Kidney (tissue), 13 donors: ENCODE measurements at regions not wholly inside any gene's neighbourhood (a gene's known extent, or its start where the extent isn't known, plus 50 kb on each side); places are given as distances from the start of the nearest gene placed in this dataset.

Experiments used
- DNase-seq, 5 donors: peaks; one replicate each; pipeline ENCODE4 v3.0.0-alpha.2; 2013 to 2020
- FAIRE-seq: peaks from 2 replicates; lab custom pipeline; 2012; peaks lifted over from hg19 to GRCh38; lab: Jason Lieb, UNC
- H3K27ac ChIP-seq, 2 donors: one replicate each; pipeline ENCODE4 v1.7.0; 2013; ENCODE audit warnings: low read depth in 2 of 2, low read length in 2 of 2, inconsistent platforms in 1 of 2
- H3K27me3 ChIP-seq: one replicate; pipeline ENCODE4 v1.7.1; 2013; ENCODE audit warnings: low read length, inconsistent platforms; ENCODE audit not compliant: control insufficient read depth, insufficient read depth
- H3K36me3 ChIP-seq, 3 donors: one replicate each; pipeline versions ENCODE4 v1.7.0 to v1.7.1; 2013; ENCODE audit warnings: low read length in 3 of 3, control low read depth in 1 of 3, inconsistent platforms in 1 of 3; ENCODE audit not compliant: insufficient read depth in 3 of 3, control insufficient read depth in 2 of 3
- H3K4me1 ChIP-seq, 3 donors: one replicate each; pipeline versions ENCODE4 v1.7.0 to v1.7.1; 2013; ENCODE audit warnings: low read length in 3 of 3, inconsistent platforms in 1 of 3, low read depth in 1 of 3; ENCODE audit not compliant: control insufficient read depth in 2 of 3, insufficient read depth in 2 of 3
- H3K4me3 ChIP-seq, 3 donors: one replicate each; pipeline versions ENCODE4 v1.7.0 to v1.8.1; 2013; ENCODE audit warnings: low read length in 3 of 3, control low read depth in 1 of 3, inconsistent platforms in 1 of 3
- H3K9ac ChIP-seq, 3 donors: one replicate each; pipeline versions ENCODE4 v1.7.0 to v1.7.1; 2013; ENCODE audit warnings: low read length in 3 of 3, control low read depth in 1 of 3, inconsistent platforms in 1 of 3
- H3K9me3 ChIP-seq, 3 donors: one replicate each; pipeline versions ENCODE4 v1.7.0 to v1.7.1; 2013; ENCODE audit warnings: low read length in 3 of 3, control low read depth in 1 of 3, inconsistent platforms in 1 of 3; ENCODE audit not compliant: control insufficient read depth in 2 of 3, insufficient read depth in 1 of 3
- intact Hi-C: fragments of 100-400 bp; cut with DNase I; formaldehyde crosslinking; loops from one replicate; pipeline ENCODE4 v1.11.1; 2022
- TF ChIP-seq, protein P1 (sequence below): IDR thresholded peaks from 3 replicates; pipeline ENCODE4 v1.5.1; 2012; ENCODE audit warnings: mild to moderate bottlenecking, moderate library complexity, borderline replicate concordance; ENCODE audit not compliant: insufficient read depth; ENCODE audit errors: extremely low read depth
- donor health status: control.
- donor health status: control.
- donor health status: control.
- donor health status: control.
- donor health status: control.
- donor health status: DM: yes; HTN: yes; CAD: no.
- donor health status: Normal renal cell carcinoma (clear cell type).

DNA sequence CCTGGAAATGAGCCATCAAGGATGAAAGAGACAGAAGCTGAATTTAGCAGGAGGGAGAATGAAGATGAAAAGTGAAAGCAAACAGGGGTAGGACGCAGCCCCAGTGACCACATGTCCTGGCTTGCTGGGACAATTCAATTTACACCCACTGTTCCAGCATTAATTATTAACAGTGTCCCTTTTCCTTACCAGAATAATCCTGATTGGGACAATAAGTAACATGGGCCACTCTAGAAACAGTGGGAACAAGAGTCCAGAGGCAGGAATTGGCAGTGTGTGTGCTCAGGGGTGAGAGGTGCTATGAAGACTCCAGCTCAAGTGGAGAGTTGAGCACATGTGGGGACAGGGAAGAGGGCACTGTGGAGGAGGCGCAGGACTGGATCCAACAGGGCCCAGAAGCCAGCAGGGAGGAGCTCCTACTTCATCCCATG, 147.1 kb downstream of the C5orf15 start:
- H3K9ac ChIP-seq: peak overlapping the region in 1 of 3 donors; percentile 3
- no peaks in the 10 kb centered on the region for H3K27me3 ChIP-seq
- peak overlapping the region in 2 of 3 donors; percentile 1 to 19 for H3K4me3 ChIP-seq
- H3K9me3 ChIP-seq: no peaks in the 10 kb centered on the region
- peaks cover 0 to 63% (median 42%) of the 10 kb centered on the region in 3 donors for H3K4me1 ChIP-seq
- peak overlapping the region; percentile 72 to 88 for H3K27ac ChIP-seq
- DNase-seq: peak in 3 of 5 donors; percentile 58 to 76 (median 60)
- TF ChIP-seq, protein P1, sequence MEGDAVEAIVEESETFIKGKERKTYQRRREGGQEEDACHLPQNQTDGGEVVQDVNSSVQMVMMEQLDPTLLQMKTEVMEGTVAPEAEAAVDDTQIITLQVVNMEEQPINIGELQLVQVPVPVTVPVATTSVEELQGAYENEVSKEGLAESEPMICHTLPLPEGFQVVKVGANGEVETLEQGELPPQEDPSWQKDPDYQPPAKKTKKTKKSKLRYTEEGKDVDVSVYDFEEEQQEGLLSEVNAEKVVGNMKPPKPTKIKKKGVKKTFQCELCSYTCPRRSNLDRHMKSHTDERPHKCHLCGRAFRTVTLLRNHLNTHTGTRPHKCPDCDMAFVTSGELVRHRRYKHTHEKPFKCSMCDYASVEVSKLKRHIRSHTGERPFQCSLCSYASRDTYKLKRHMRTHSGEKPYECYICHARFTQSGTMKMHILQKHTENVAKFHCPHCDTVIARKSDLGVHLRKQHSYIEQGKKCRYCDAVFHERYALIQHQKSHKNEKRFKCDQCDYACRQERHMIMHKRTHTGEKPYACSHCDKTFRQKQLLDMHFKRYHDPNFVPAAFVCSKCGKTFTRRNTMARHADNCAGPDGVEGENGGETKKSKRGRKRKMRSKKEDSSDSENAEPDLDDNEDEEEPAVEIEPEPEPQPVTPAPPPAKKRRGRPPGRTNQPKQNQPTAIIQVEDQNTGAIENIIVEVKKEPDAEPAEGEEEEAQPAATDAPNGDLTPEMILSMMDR: no peak
- H3K36me3 ChIP-seq: no peaks in the 10 kb centered on the region
- intact Hi-C loops: no loop called here
- FAIRE-seq: peak; percentile 52

DNA sequence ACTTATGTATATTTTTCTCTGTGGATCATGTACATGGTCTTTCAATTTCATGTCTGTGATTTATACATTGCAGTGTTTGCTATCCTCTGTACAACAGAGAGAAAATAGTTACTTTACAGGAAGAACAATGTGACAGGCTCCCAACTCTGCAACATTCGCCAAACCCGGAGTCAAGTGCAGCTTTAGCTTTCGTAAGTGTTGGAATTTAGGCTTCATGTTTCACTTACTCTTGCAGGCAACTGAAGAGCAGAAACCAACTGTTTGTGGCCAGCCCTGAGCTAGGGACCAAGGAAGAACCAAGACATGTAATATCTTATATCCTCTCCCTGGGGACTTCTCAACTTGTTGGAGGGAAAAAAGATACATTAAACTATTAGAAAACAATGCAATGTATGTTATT, 147.9 kb downstream of the C5orf15 start:
- H3K9ac ChIP-seq: peak overlapping the region in 1 of 3 donors; percentile 43
- peak overlapping the region; percentile 10 to 74 for H3K27ac ChIP-seq
- peak in 4 of 5 donors; percentile 6 to 68 (median 52) for DNase-seq
- no peaks in the 10 kb centered on the region for H3K9me3 ChIP-seq
- intact Hi-C loops: no loop called here
- TF ChIP-seq, protein P1: no peak
- no peak for FAIRE-seq
- no peak overlapping the region for H3K4me3 ChIP-seq
- peaks cover 0 to 55% (median 35%) of the 10 kb centered on the region in 3 donors for H3K4me1 ChIP-seq
- H3K36me3 ChIP-seq: no peaks in the 10 kb centered on the region
- no peaks in the 10 kb centered on the region for H3K27me3 ChIP-seq

DNA sequence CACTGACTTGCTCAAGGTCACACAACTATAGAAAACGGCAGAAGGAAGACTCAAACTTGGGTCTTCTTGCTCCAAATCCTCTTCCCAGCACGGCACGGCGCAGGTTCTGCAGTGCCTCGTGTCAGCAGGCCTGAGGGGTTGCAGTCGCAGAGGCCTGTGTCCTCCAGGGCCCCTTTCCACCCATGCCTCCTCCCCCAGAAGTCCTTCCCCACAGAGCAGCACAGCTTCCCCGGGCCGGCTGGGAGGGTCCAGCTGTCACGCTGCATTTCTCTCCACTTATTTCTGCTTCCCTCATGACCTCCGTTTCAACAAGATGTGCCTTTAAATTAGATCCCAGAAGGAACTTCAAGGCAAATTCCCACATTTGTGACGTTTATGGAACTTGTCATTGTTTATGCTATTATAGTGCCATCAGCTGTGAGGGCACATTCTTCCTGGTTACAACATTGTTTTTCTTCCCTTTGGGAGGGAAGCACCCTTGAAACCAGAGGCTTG, 148.4 kb downstream of the C5orf15 start:
- TF ChIP-seq, protein P1: no peak
- Histone ChIP-seq H3K27me3 (no peaks in the 10 kb centered on the region), H3K4me3 (no peak overlapping the region), H3K9me3 (no peaks in the 10 kb centered on the region), H3K4me1 (peaks cover 0 to 50% (median 32%) of the 10 kb centered on the region in 3 donors), H3K27ac (peak overlapping the region; percentile 41 to 74), H3K36me3 (no peaks in the 10 kb centered on the region), H3K9ac (no peak overlapping the region)
- intact Hi-C loops: no loop called here
- DNase-seq (peak; percentile 64 to 80 (median 69)), FAIRE-seq (no peak)
